HG03460 (cell line): ENCODE measurements at regions not wholly inside any gene's neighbourhood (a gene's known extent, or its start where the extent isn't known, plus 50 kb on each side); places are given as distances from the start of the nearest gene placed in this dataset.
"Not testable (repeated sequence)": the region's sequence is repeated elsewhere in the genome, so short reads cannot be mapped to it uniquely, and the experiment has no call there.

Experiments used
- ATAC-seq: cut with Tn5 transposase; IDR thresholded peaks from one replicate; pipeline ENCODE4 v1.9.1; 2021; ENCODE audit not compliant: unreplicated experiment

DNA sequence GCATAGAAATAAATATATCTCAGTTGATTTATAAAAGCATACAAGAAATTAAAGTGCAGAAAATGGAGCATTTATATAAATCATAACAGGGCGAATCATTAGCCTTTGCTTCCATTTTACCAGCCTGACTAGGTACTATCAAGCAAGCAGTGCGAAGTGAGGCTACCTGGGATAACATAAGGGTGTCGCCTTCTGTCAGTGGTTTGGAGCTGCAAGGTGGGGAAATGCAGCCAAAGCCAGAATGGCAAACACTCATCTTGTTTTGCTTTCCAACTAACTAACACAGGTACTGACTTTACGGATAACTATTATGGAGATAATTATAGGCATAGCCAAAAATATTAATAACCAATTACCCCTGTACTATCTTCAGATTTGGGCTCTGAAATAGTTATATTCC is 1459.8 kb downstream of the RAPGEF2 start:
- ATAC-seq: no peak

DNA sequence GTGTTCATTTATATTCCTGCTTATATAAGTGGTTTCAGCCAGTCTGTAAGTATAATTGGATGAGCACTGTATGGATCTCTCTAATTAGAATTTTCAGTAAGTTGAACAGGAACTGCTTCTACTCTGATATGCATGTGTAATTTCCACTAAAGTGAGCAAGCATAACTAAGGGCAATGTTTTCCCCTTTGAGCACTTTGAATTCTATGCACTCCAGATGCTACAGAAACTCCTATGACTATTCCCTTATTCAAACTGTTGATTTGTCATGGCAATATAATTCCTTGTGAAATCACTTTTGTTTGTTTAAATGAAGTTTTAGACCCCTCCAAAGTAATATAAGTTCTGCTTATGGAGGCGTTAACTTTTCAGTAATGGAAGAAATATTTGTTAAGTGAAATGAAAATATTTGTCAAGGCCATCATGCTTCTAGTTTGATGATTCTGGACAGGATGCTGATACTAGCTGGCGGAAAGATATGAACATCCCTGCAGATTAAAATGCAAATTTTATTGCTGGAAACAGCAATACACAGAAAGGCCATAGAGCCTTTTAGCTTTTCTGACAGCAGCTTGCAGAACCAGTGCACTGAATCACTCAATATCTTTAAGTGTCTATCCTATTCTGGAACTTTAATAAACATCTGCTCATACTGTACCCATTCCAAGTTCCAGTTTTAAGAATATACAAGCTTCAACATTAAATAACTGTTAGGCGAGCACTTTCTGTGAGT is 1460.8 kb downstream of the RAPGEF2 start:
- ATAC-seq: no peak

DNA sequence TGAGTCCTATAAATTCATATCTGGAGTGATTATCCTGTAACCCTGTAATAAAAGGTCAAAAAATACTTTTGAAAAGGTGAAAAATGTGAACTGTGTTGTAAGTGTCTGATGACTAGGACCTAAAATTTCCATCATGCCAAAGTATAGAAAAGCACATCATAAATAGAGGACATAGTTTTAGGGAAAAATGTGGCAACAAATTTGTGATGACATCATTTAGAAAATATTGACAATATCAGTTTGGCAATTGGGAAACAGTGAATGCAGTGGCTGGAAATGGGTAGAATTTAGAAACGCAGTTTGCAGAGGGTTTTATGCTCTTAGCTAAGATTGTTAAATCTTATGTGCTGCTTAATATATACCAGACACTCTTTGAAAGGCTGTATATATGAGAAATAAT is 1464.8 kb downstream of the RAPGEF2 start:
- no peak for ATAC-seq

DNA sequence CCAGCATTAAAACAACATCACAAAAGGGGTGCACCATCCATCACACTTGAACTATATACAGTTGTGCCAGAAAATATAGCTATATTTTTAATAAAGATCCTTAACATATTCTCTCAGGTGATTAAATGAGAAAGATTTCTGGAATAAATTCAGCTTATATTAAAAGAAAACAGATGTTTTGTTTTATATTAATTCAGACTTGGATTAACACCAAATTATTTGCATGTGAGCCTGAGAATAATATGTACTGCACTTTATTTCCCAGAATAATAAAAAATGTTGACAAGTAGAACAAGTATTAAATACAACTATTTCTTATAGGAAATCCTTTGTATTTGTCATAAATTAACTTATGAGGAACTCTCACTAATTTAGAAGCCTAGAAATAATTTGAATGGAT is 1467.4 kb downstream of the RAPGEF2 start:
- no peak for ATAC-seq

DNA sequence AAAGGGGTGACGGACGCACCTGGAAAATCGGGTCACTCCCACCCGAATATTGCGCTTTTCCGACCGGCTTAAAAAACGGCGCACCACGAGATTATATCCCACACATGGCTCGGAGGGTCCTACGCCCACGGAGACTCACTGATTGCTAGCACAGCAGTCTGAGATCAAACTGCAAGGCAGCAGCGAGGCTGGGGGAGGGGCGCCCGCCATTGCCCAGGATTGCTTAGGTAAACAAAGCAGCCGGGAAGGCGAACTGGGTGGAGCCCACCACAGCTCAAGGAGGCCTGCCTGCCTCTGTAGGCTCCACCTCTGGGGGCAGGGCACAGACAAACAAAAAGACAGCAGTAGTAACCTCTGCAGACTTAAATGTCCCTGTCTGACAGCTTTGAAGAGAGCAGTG is 1471.4 kb downstream of the RAPGEF2 start:
- ATAC-seq: not testable (repeated sequence)

DNA sequence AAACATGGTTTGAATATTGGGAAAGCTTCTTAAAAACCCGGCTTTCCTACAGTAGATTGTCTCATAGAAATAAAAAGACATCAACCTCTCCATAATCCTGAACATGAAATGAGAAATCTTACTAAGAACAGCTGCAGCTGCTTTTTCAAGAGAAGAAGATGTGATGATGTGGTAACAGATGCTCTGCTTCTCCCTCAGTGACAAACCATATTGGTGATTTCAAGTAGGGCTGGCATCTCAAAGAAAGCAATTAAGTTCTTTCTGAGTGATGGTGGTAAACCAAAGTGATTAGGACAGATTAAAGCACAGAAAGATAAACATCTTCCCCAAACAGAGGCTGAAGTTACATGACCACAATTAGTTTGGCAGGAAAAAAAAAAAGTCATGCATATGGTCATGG is 1477.7 kb downstream of the RAPGEF2 start:
- ATAC-seq: no peak

DNA sequence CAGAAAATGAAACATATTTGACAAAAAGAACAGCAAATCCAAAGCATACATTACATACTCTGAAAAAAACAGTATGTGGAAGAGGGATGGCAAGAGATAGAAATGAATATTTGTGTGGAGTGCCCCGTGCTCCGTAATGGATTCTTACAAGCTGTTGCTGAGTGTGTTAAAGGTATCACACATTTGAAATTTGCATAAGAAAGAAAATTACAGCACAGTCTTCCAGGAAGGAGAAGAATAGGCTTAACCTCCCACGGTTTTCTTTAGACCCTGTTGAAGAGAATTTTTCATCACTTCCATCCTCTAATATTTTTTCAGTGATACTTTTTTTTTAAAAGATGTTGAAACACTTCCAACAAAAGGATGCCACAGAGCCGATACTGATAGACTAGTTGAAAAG is 1489.4 kb downstream of the RAPGEF2 start:
- ATAC-seq: no peak

DNA sequence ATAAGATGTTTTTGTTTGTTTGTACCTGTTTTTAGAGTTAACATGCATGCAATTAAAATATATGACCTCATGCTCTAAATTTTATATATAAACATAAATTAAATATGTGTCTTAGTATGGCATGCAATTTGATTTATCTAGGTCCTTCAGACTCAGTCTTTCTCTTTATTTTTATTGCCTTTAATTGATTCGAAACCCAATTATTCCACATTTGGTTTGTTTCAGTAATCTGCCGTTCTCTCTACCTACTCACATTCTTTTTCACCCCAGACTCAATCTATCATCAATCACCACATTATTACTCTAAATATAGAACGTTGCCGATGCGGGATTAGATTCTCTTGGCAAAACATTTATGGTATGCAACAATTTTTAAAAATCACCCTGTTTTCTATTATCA is 1492.8 kb downstream of the RAPGEF2 start:
- no peak for ATAC-seq

DNA sequence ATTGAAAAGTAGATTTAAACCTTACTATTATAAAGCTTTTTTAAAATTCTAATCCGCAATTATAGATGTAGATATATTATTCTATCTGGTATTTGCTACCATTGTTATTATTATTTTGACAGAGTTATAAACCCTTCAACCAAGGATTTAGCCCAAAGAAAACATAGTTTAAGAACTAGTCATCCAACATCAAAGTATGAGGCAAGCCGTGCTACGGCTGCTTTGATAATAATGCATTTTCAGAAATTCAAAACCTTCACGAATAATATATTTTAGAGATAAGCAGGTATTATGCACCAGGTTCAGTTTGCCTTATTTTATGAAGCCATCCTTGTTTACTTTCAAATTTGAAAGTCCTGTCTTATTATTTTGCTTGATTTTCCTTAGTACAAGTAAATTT is 1501.7 kb downstream of the RAPGEF2 start:
- ATAC-seq: no peak

DNA sequence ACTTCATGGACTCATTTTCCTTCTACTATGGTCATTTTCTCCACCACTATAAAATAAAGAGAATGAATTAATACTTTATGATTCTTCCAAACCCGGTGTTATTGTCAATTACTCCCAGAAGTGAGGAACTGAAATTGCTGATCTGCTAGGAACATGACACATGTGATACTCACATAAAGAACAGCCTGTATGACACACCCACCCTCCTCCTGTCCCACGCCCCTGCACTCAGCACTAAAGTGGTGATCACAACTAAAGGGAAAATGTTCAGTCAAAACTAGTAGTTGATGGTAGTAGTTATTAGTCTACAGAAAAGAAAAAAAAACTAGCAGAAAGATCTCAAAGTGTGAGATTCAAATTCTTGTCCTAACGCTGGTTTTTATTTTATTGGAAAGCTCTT is 1508.3 kb downstream of the RAPGEF2 start:
- no peak for ATAC-seq

DNA sequence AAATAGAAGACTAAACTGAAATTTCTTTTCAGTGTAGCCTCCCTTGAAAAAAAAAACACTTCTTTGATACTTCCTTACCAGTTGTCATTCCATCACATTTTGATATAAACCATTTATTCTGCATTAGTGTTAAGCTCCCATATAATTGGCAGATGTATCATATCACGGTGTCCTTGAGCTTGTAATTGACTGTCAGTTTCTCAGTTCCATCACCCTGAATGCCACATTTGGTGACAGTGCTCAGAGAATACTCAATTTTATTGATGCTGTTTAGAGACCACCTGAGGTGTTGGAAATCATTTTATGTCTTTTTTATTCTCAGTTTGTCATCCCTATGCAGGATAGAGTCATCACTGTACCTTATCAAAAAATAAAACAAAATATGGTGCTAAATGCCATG is 1528.2 kb downstream of the RAPGEF2 start:
- ATAC-seq: no peak

DNA sequence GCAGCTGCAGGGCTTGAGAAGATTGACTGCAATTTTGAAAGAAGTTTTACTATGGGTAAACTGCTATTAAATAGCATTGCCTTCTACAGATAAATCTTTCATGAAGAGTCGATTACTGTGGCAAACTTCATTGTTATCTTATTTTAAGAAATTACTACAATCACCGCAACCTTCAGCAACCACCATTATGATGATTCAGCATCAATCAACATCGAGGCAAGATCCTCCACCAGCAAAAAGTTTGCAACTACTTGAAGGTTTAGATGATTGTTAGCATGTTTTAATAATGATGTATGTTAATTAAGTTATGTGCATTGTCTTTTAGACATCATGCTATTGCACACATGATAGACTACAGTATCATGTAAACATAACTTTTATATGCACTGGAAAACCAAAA is 1511.0 kb downstream of the FSTL5 start:
- no peak for ATAC-seq

DNA sequence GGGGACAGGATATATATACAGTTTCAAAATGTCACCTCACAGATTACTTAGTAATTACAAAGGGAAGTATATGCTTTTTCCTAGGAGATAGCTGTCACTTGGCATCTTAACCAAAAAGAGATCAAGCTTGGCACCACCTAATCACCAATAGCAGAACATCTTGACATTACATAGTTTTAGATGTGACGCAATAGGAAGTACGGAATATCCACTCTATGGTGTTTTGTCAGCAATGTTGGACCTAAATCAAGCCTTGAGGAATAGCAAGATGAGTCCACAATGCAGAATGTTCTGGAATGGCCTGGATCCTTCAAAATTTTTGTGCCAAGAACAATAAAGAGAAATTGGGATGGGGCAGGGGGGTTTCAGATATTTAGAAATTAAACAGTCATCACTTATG is 1488.2 kb downstream of the FSTL5 start:
- no peak for ATAC-seq

DNA sequence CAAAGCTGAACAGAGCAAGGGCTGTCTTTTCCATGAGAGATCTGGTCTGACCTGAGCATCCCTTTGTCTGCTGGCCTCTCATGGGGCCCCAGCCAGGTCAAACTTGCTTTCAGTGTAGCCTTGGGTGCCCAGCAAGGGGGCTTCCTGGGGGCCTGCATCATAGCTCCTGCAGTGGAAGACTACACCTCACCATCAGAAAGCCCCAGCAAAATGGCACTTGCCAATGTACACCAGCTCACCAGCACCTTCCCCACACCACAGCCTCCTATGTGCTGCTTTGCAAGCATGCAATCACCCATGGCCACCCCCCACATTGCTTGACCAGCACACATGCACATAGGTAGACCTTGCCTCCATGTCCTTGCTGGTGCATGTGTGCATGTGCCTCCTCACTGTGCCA is 1478.1 kb downstream of the FSTL5 start:
- no peak for ATAC-seq

DNA sequence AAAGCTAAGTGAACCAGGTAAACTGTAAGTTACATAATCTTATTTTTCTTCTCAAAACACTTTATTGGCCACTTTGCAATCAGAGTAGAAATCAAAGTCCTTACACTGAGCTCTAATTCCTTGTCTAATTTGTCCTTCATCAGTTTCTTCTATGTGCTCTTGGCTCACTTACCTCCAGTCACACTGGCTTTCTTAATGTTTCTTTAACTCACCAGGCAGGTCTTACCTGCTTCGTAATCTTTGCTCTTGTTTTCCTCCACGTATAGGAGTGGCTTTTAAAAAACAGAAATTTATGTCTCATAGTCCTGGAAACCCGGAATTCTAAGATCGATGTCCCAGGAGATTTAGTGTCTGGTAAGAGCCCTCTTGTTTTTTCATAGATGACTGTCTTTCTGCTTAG is 1462.1 kb downstream of the FSTL5 start:
- ATAC-seq: no peak

DNA sequence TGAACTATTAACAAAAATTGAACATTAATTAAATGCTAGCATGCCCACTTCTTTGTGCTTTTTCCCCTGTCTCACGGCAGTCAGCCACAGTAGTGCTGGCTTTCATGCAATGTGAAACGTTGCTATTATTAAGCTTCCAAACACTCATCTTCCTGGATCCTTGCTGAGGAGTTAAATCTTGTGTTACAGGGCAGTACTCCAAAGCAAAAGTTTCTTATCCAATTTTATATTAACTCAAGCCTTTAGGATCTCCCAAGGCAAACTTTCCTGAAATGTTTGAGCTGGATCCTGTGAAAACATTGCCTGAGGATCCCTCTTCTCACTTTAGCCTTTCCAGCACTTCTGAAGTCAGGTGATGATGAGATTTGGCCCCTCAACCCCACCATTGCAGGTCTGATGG is 1454.8 kb downstream of the FSTL5 start:
- no peak for ATAC-seq

DNA sequence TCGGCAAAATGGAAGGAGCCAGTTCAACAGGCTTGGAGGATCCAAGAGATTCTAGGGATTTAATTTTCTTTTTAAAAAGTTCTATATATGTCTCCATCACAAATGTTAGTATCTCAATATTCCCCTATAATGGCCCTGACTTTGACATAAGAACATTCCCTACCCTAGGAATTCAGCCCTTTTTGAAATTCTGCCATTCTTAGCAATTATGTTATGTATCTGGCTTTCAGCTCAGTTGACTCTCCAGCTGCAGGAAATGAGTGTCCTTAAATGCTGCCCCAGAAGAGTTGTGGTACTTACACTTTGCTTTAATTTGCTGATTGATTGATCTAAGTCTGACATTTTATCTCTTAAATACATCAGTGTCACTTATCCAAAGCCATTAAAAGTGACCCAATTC is 1454.3 kb downstream of the FSTL5 start:
- ATAC-seq: no peak

DNA sequence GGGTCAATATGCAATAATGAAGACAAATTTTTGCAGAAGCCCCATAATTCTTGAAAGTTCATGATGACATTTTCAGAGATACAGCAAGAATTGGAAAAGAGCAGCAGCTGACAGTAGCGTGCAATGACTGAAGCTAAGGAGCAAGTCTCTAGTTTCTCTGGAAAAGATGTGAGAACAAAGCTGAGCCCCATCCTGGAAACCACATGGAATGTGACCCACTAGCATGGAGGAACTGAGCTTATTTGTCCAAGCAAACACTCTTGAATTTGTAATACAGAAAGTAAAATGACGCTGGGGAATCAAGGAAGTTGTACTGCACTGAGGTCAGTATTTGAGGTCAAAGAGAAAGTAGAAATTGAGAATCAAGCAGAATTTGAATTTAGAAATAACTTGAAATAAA is 1447.2 kb downstream of the FSTL5 start:
- no peak for ATAC-seq

DNA sequence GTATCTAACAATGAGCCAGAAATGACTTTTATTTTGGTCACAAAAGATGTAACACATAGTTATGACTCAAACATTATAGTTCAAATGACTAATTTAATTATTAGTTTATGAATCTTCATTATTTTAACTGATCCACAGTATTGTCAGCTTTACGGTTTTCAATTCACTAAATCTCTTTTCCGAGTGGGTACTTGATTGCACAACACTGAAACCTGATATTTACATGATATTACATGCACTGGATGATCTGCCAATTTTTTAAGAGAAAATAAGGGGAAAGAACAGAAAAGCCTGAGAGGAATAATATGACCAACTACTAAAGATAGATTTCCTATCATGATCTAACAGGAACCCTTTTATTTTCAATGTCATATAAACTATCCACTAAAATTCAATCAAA is 1446.0 kb downstream of the FSTL5 start:
- no peak for ATAC-seq

DNA sequence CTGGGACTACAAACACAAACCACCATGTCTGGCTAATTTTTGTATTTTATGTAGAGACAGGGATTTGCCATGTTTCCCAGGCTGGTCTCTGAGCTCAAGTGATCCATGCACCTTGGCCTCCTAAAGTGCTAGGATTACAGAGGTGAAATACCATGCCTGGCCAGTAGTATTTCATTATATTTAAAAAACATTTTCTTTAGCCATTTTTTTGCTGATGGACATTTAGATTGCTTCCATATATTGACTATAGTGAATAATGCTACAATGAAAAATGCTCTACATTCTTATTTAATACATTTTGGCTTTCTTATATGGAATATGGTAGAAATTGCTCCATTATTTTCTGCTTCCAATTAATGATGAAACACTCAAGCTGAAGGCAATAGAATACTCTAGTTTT is 1439.7 kb downstream of the FSTL5 start:
- no peak for ATAC-seq

DNA sequence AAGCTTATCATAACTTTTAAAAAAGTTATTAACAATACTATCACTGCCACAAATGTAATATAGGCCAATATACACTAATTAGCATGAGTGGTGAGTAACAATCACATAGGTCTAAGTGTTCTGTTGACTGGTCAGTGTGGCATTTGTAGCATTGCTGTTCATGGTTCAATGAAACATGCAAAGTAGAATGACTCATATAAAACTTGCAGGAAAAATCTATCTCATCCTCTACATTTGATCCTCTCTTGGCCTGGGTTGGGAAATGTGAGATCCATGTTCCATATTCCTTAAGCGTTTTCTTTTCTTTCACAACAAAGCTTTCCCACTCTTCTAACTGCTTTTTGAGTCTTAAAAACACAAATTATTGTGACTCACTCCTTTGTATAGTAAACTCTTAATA is 1418.7 kb downstream of the FSTL5 start:
- no peak for ATAC-seq

DNA sequence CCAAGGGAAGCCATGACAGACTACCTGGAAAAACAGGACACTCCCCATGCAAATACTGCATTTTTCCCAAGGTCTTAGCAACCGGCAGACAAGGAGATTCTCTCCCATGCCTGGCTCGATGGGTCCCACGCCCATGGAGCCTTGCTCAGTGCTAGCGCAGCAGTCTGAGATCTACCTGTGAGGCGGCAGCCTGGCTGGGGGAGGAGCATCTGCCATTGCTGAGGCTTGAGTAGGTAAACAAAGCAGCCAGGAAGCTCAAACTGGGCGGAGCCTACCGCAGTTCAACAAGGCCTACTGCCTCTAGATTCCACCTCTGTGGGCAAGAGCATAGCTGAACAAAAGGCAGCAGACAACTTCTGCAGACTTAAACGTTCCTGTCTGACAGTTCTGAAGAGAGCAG is 1417.2 kb downstream of the FSTL5 start:
- not testable (repeated sequence) for ATAC-seq

DNA sequence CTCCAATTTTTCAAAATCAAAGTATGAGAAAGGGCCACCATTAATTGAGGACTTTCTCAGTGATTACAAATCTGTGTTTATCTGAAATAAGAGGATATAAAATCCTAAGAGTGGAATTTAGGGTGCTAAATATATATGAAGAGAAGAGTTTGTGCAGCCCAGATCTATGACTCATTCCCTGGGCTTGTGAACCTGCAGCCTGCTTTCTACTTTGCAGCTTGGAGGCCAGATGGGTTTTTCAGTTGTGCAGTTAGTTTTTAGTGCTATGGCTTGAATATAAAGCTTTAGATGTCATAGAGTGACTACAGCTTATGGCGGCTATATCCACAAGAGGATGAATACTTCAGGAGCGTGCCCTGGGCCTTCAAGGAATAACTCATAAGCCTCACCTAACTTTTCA is 1391.1 kb downstream of the FSTL5 start:
- no peak for ATAC-seq

DNA sequence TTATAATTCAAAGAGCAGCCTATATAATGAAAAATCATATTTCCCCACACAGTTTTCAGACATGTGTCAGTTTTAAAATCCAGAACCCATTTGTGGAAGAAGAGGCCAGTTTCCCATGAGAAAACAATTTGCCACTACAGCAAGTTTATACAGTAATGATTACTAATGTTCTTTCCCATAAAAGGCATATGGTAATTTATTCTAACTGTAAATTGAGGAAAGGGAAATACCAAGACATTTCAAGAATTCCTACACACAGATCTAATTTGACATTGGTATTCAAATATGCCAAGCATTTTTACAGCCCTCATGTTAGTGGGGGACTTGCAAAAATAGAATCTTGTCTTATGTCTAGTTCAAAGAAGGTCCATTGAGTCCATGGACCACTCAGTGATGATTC is 1368.6 kb downstream of the FSTL5 start:
- ATAC-seq: no peak
